ENCODE measurements at regions not wholly inside any gene's neighbourhood (a gene's known extent, or its start where the extent isn't known, plus 50 kb on each side); places are given as distances from the start of the nearest gene placed in this dataset.

DNA sequence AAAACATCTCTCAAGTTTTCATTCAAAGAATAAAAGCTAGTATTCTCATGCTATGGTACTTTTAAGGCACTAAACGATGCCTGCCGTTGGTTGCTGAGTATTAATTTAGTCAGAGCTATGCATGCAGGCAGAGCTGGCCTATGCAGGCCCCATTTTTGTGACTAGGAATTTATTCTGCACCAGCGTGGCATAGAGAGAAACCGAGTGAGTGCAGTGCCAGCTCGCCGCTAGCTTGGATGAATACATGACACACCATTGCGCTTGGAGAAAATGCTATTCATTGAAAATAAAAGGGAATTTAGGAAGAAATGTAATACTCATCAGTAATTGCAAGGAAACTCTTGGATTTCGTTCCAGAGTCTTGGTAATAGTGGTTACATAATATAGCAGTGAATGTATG is 231.6 kb upstream of the RBFOX1 start:
- no peak overlapping the region for H3K4me3 ChIP-seq
- DNase-seq: no peak
- in situ Hi-C loops (cut with MboI; ENCODE audit: low pct_ligation_motif_present in 1 of 4, low pct_unique_long_range_greater_than_20kb in 1 of 4, low sequenced_read_pairs in 3 of 4): no loop called here
- WGBS, 2 donors (ENCODE audit: low coverage in 1 of 2): 79 to 81% methylated on average over 6 to 8 of the region's 8 CpGs
- no peaks in the 10 kb centered on the region for H3K27me3 ChIP-seq
- no peaks in the 10 kb centered on the region for H3K4me1 ChIP-seq
- H3K9me3 ChIP-seq: no peaks in the 10 kb centered on the region
- TF ChIP-seq POLR2A (IDR thresholded peaks at IDR 0.05) (no peak), EP300 (IDR thresholded peaks at IDR 0.05; ENCODE audit: low read depth) (no peak), POLR2AphosphoS5 (IDR thresholded peaks at IDR 0.05) (no peak)
- no peaks in the 10 kb centered on the region for H3K36me3 ChIP-seq
- no peak overlapping the region for H3K27ac ChIP-seq
- intact Hi-C loops (cut with DNase I; ENCODE audit: low total_unique reads): no loop called here

GRCh38 chr16:7097518-7097917 is 235.1 kb upstream of the RBFOX1 start:
- in situ Hi-C loops (cut with MboI; ENCODE audit: low pct_ligation_motif_present in 1 of 4, low pct_unique_long_range_greater_than_20kb in 1 of 4, low sequenced_read_pairs in 3 of 4) (no loop called here), intact Hi-C loops (cut with DNase I; ENCODE audit: low total_unique reads) (no loop called here)
- no peak for DNase-seq
- no peak for TF ChIP-seq POLR2A (IDR thresholded peaks at IDR 0.05)
- TF ChIP-seq POLR2AphosphoS5 (IDR thresholded peaks at IDR 0.05): no peak
- TF ChIP-seq CTCF (IDR thresholded peaks at IDR 0.05): no peak
- TF ChIP-seq EP300 (IDR thresholded peaks at IDR 0.05; ENCODE audit: low read depth): no peak
- Histone ChIP-seq H3K27ac (no peak overlapping the region), H3K27me3 (no peaks in the 10 kb centered on the region), H3K4me1 (no peaks in the 10 kb centered on the region), H3K9me3 (peaks cover 0 to 4% of the 10 kb centered on the region in 2 donors), H3K36me3 (no peaks in the 10 kb centered on the region), H3K4me3 (no peak overlapping the region)
- WGBS, 2 donors (ENCODE audit: low coverage in 1 of 2): 14 to 46% methylated on average over 1 of the region's 1 CpG

- in situ Hi-C loops (cut with MboI; ENCODE audit: low pct_ligation_motif_present in 1 of 4, low pct_unique_long_range_greater_than_20kb in 1 of 4, low sequenced_read_pairs in 3 of 4) (no loop called here), intact Hi-C loops (cut with DNase I; ENCODE audit: low total_unique reads) (no loop called here)
- no peak for TF ChIP-seq CTCF (IDR thresholded peaks at IDR 0.05)
- TF ChIP-seq POLR2AphosphoS5 (IDR thresholded peaks at IDR 0.05): no peak
- TF ChIP-seq EP300 (IDR thresholded peaks at IDR 0.05; ENCODE audit: low read depth): no peak
- TF ChIP-seq POLR2A (IDR thresholded peaks at IDR 0.05): no peak
- H3K27me3 ChIP-seq: peaks cover 7% of the 10 kb centered on the region
- DNase-seq: no peak
- no peaks in the 10 kb centered on the region for H3K4me1 ChIP-seq
- peaks cover 0 to 4% of the 10 kb centered on the region in 2 donors for H3K9me3 ChIP-seq
- no peak overlapping the region for H3K4me3 ChIP-seq
- WGBS, 2 donors (ENCODE audit: low coverage in 1 of 2): 87% methylated on average over 4 of the region's 4 CpGs; no CpG with 5 or more reads in 1 of the 2 donors
- H3K27ac ChIP-seq: no peak overlapping the region
- no peaks in the 10 kb centered on the region for H3K36me3 ChIP-seq
Observed at GRCh38 chr16:7093511-7093910, 239.1 kb upstream of the RBFOX1 start.

DNA sequence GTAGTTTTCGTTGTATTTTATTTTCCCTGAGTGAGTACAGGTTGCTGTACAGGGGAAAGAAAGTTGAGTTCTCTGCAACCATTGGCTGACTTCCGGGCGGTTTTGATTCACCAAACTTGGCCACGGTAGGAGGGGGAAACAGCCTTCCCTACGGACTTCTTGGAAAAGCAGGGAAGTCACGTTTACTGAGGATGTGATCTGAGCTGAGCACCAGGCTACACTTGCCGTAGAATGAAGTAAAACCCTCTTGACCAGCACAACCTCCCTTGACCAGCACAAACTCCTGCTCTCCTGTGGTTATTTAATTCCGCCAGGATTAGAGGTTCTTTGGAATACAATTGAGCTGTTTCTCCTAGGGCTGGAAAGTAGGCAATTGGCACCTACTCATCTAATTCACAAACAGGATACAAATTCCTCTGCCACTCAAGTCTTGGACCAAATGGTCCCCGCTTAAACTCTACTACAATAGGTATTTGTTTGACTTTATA is 242.0 kb upstream of the RBFOX1 start:
- Histone ChIP-seq H3K4me3 (no peak overlapping the region), H3K4me1 (no peaks in the 10 kb centered on the region), H3K36me3 (no peaks in the 10 kb centered on the region), H3K9me3 (peaks cover 0 to 4% of the 10 kb centered on the region in 2 donors), H3K27ac (no peak overlapping the region), H3K27me3 (peaks cover 15% of the 10 kb centered on the region)
- in situ Hi-C loops (cut with MboI; ENCODE audit: low pct_ligation_motif_present in 1 of 4, low pct_unique_long_range_greater_than_20kb in 1 of 4, low sequenced_read_pairs in 3 of 4) (no loop called here), intact Hi-C loops (cut with DNase I; ENCODE audit: low total_unique reads) (no loop called here)
- no peak for DNase-seq
- WGBS, 2 donors (ENCODE audit: low coverage in 1 of 2): 41 to 50% methylated on average over 8 to 9 of the region's 9 CpGs
- TF ChIP-seq POLR2AphosphoS5 (IDR thresholded peaks at IDR 0.05): no peak
- TF ChIP-seq POLR2A (IDR thresholded peaks at IDR 0.05): no peak
- TF ChIP-seq EP300 (IDR thresholded peaks at IDR 0.05; ENCODE audit: low read depth): no peak
- TF ChIP-seq CTCF (IDR thresholded peaks at IDR 0.05): no peak

GRCh38 chr16:7089751-7090150 is 242.9 kb upstream of the RBFOX1 start:
- Histone ChIP-seq H3K27me3 (peaks cover 15% of the 10 kb centered on the region), H3K4me1 (no peaks in the 10 kb centered on the region), H3K4me3 (no peak overlapping the region), H3K36me3 (no peaks in the 10 kb centered on the region), H3K9me3 (no peaks in the 10 kb centered on the region), H3K27ac (no peak overlapping the region)
- intact Hi-C loops (cut with DNase I; ENCODE audit: low total_unique reads): no loop called here
- in situ Hi-C loops (cut with MboI; ENCODE audit: low pct_ligation_motif_present in 1 of 4, low pct_unique_long_range_greater_than_20kb in 1 of 4, low sequenced_read_pairs in 3 of 4): no loop called here
- DNase-seq: no peak
- TF ChIP-seq POLR2AphosphoS5 (IDR thresholded peaks at IDR 0.05) (no peak), CTCF (IDR thresholded peaks at IDR 0.05) (no peak), EP300 (IDR thresholded peaks at IDR 0.05; ENCODE audit: low read depth) (no peak), POLR2A (IDR thresholded peaks at IDR 0.05) (no peak)

All from transverse colon (tissue), 4 donors.